Activated T-helper 17 cell treated with anti-CD3 and anti-CD28 coated beads, Interleukin-2, amount 50 U/mL, for 72 hours (primary cell): ENCODE measurements at regions not wholly inside any gene's neighbourhood (a gene's known extent, or its start where the extent isn't known, plus 50 kb on each side); places are given as distances from the start of the nearest gene placed in this dataset.
"Not testable (repeated sequence)": the region's sequence is repeated elsewhere in the genome, so short reads cannot be mapped to it uniquely, and the experiment has no call there.

ENCODE experiments used
- ATAC-seq: fragments of 150-1000 bp; cut with Tn5 transposase; replicated peaks from 2 replicates; pipeline ENCODE4 v1.10.0; 2021; ENCODE audit warnings: mild to moderate bottlenecking, moderate library complexity
- H3K27ac Mint-ChIP-seq: one replicate; pipeline ENCODE4 v1.8.0; 2022; ENCODE audit warnings: mixed read lengths
- H3K27me3 Mint-ChIP-seq: one replicate; pipeline ENCODE4 v1.8.0; 2022; ENCODE audit warnings: mixed read lengths
- H3K36me3 Mint-ChIP-seq: one replicate; pipeline ENCODE4 v1.8.0; 2022; ENCODE audit warnings: low read depth, mild to moderate bottlenecking, mixed read lengths
- H3K4me1 Mint-ChIP-seq: one replicate; pipeline ENCODE4 v1.8.0; 2022; ENCODE audit warnings: mixed read lengths
- H3K4me3 Mint-ChIP-seq: one replicate; pipeline ENCODE4 v1.8.0; 2022; ENCODE audit warnings: mild to moderate bottlenecking, mixed read lengths
- H3K9me3 Mint-ChIP-seq: one replicate; pipeline ENCODE4 v1.8.0; 2022; ENCODE audit warnings: mixed read lengths

DNA sequence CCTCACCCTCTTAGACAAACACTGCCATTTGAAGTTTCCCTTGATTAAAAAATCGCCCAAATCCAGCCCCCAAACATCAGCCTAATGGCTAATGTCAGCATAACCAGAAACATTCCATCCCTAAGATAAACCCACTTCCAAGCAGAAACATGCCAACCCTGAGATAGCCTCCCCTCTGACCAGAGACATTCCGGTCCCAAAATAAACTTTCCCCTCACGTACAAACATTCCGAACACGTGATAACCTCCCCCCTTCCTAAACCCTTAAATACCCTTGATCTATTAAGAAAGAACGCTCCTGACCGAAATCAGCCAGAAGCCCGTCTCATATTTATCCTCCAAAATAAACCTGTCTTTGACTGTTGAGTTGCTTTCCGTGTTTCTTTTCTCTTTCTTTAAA is 237.2 kb downstream of the ASMT start:
- peaks cover 10% of the 10 kb centered on the region for H3K9me3 Mint-ChIP-seq
- no peak overlapping the region for H3K4me3 Mint-ChIP-seq
- peaks cover 4% of the 10 kb centered on the region for H3K27me3 Mint-ChIP-seq
- H3K27ac Mint-ChIP-seq: no peak overlapping the region
- ATAC-seq: no peak
- no peaks in the 10 kb centered on the region for H3K36me3 Mint-ChIP-seq
- H3K4me1 Mint-ChIP-seq: no peaks in the 10 kb centered on the region

- no peak for ATAC-seq
- Mint-ChIP-seq H3K9me3 (peaks cover 10% of the 10 kb centered on the region), H3K27ac (no peak overlapping the region), H3K27me3 (peaks cover 7% of the 10 kb centered on the region), H3K4me1 (no peaks in the 10 kb centered on the region), H3K4me3 (no peak overlapping the region), H3K36me3 (no peaks in the 10 kb centered on the region)
Measured at GRCh38 chrX:1853447-1853846, 238.6 kb downstream of the ASMT start.

GRCh38 chrX:1853916-1854315 is 239.1 kb downstream of the ASMT start:
- no peak overlapping the region for H3K4me3 Mint-ChIP-seq

DNA sequence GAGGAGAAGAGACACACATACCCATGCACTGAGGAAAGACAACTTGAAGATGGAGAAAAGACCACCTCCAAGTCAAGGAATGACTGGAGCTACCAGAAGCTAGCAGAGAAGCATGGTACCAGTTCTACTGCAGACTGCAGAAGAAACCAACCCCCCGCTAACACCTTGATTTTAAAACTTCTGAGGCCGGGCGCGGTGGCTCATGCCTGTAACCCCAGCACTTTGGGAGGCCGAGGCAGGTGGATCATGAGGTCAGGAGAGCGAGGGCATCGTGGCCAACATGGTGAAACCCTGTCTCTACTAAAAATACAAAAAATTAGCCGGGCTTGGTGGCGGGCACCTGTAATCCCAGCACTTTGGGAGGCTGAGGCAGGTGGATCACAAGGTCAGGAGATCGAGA is 240.0 kb downstream of the ASMT start:
- not testable (repeated sequence) for H3K9me3 Mint-ChIP-seq, ATAC-seq, H3K4me3 Mint-ChIP-seq, H3K27ac Mint-ChIP-seq, H3K4me1 Mint-ChIP-seq, H3K27me3 Mint-ChIP-seq, H3K36me3 Mint-ChIP-seq

More at GRCh38 chrX:1853916-1854315, 239.1 kb downstream of the ASMT start:
- Mint-ChIP-seq H3K27ac (no peak overlapping the region), H3K9me3 (peaks cover 10% of the 10 kb centered on the region), H3K27me3 (peaks cover 8% of the 10 kb centered on the region), H3K36me3 (no peaks in the 10 kb centered on the region), H3K4me1 (no peaks in the 10 kb centered on the region)
- no peak for ATAC-seq

DNA sequence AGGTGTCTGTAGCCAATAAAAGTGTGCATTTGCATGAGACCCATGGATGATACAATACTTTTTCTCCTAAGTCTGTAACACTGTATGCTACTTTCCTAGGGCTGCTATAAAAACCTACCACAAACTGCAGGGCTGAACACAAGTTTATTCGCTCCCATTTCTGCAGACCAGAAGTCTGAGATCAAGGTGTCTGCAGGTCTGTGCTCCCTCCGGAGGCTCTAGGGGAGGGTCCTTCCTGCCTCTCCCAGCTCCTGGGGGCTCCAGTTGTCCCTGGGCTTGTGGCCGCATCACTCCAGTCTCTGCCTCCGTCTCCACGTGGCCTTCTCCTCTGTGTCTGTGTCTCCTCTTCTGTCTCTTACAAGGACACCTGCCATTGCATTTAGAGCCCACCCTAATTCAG is 244.4 kb downstream of the ASMT start:
- H3K27ac Mint-ChIP-seq, H3K36me3 Mint-ChIP-seq, H3K4me3 Mint-ChIP-seq, H3K27me3 Mint-ChIP-seq, H3K4me1 Mint-ChIP-seq, ATAC-seq, H3K9me3 Mint-ChIP-seq: not testable (repeated sequence)

GRCh38 chrX:1860936-1861594 is 246.2 kb downstream of the ASMT start:
- ATAC-seq: no peak
- peaks cover 4% of the 10 kb centered on the region for H3K27me3 Mint-ChIP-seq
- no peak overlapping the region for H3K4me3 Mint-ChIP-seq
- no peaks in the 10 kb centered on the region for H3K36me3 Mint-ChIP-seq
- H3K27ac Mint-ChIP-seq: no peak overlapping the region
- H3K9me3 Mint-ChIP-seq: no peaks in the 10 kb centered on the region
- no peaks in the 10 kb centered on the region for H3K4me1 Mint-ChIP-seq

DNA sequence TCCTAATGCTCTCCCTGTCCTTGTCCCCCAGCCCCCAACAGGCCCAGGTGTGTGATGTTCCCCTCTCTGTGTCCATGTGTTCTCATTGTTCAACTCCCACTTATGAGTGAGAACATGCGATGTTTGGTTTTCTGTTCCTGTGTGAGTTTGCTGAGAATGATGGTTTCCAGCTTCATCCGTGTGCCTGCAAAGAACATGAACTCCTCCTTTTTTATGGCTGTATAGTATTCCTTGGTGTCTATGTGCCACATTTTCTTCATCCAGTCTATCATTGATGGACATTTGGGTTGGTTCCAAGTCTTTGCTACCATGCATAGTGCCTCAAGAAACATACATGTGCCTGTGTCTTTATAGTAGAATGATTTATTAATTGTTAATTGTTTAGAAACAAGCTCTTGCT is 249.1 kb downstream of the ASMT start:
- H3K36me3 Mint-ChIP-seq, H3K4me3 Mint-ChIP-seq, H3K27ac Mint-ChIP-seq, H3K9me3 Mint-ChIP-seq, ATAC-seq, H3K4me1 Mint-ChIP-seq, H3K27me3 Mint-ChIP-seq: not testable (repeated sequence)

DNA sequence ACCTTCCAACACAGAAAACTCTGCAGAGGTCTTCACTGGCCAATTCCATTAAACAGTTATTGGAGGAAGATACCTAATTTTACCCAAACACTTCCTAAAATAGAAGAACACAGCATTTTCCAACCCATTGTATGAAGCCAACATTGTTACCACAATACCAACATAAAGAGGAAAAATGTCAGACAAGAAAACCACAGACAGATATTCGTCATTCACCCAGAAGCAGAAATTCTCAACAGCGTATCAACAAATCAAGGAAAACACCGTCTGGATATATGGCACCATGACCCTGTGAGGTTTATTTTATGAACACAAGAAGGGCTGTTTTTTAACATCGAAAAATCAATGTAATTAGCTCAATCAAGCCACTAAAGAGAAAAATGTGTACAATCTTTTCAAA is 255.6 kb downstream of the ASMT start:
- Mint-ChIP-seq H3K36me3 (no peaks in the 10 kb centered on the region), H3K27ac (no peak overlapping the region), H3K4me1 (no peaks in the 10 kb centered on the region), H3K27me3 (no peaks in the 10 kb centered on the region), H3K9me3 (no peaks in the 10 kb centered on the region), H3K4me3 (no peak overlapping the region)
- no peak for ATAC-seq

- H3K36me3 Mint-ChIP-seq: no peaks in the 10 kb centered on the region
- ATAC-seq: no peak
- H3K27ac Mint-ChIP-seq: no peak overlapping the region
- peaks cover 3% of the 10 kb centered on the region for H3K27me3 Mint-ChIP-seq
- H3K9me3 Mint-ChIP-seq: no peaks in the 10 kb centered on the region
- no peak overlapping the region for H3K4me3 Mint-ChIP-seq
- H3K4me1 Mint-ChIP-seq: no peaks in the 10 kb centered on the region
Measured at GRCh38 chrX:1871887-1872286, 257.0 kb downstream of the ASMT start.

DNA sequence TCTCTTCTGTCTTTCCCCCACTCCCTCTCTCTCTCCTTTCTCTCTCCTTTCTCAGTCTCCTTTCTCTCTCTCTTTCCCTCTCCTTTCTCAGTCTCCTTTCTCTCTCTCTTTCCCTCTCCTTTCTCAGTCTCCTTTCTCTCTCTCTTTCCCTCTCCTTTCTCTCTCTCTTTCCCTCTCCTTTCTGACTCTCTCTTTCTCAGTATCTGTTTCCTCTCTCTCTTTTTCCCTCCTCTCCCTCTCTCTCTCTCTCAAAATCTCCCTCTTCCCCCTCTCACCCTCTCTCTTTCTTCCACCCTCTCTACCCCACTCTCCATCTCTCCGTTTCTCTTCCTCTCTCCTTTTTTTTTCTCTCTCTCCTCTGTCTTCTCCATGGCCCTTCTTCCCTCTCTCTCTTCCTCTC is 258.8 kb downstream of the ASMT start:
- H3K27ac Mint-ChIP-seq: no peak overlapping the region
- ATAC-seq: no peak
- peaks cover 11% of the 10 kb centered on the region for H3K27me3 Mint-ChIP-seq
- H3K9me3 Mint-ChIP-seq: peaks cover 8% of the 10 kb centered on the region
- no peak overlapping the region for H3K4me3 Mint-ChIP-seq
- no peaks in the 10 kb centered on the region for H3K4me1 Mint-ChIP-seq
- H3K36me3 Mint-ChIP-seq: no peaks in the 10 kb centered on the region

DNA sequence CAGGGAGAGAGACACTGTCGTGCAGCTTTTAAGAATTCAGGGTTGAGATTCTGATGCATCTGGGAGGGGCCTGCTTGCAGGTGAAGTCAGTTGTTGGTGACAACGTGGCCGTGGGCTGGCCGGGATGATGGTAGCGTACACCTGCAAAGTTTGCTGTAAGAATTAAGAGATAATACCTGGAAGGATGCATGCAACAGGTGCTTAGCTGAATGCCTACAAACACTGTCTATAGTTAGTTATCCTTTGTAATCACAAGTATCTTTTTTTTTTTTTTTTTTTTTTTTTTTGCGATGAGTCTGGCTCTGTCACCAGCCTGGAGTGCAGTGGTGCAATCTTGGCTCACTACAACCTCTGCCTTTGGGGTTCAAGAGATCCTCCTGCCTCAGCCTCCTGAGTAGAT is 259.6 kb downstream of the ASMT start:
- peaks cover 12% of the 10 kb centered on the region for H3K9me3 Mint-ChIP-seq
- H3K27me3 Mint-ChIP-seq: peaks cover 11% of the 10 kb centered on the region
- H3K4me3 Mint-ChIP-seq: no peak overlapping the region
- no peak for ATAC-seq
- H3K36me3 Mint-ChIP-seq: no peaks in the 10 kb centered on the region
- no peaks in the 10 kb centered on the region for H3K4me1 Mint-ChIP-seq
- H3K27ac Mint-ChIP-seq: no peak overlapping the region

DNA sequence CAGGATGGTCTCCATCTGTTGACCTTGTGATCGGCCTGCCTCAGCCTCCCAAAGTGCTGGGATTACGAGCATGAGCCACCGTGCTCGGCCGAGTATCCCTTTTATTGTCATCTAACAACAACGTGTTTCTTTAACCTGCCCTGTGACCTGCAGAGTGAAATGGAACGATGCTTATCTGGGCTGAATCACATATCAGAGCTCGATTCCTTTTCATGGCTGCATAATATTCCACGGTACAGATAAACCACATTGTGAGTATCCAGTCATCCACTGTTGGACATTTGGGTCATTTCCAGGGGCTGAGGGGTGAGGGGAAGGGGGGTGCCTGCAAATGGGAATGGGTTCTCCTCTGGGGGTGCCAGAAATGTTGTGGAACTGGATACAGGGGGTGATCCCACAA is 260.0 kb downstream of the ASMT start:
- no peaks in the 10 kb centered on the region for H3K36me3 Mint-ChIP-seq
- H3K4me1 Mint-ChIP-seq: no peaks in the 10 kb centered on the region
- no peak for ATAC-seq
- peaks cover 11% of the 10 kb centered on the region for H3K27me3 Mint-ChIP-seq
- peaks cover 12% of the 10 kb centered on the region for H3K9me3 Mint-ChIP-seq
- no peak overlapping the region for H3K4me3 Mint-ChIP-seq
- no peak overlapping the region for H3K27ac Mint-ChIP-seq

DNA sequence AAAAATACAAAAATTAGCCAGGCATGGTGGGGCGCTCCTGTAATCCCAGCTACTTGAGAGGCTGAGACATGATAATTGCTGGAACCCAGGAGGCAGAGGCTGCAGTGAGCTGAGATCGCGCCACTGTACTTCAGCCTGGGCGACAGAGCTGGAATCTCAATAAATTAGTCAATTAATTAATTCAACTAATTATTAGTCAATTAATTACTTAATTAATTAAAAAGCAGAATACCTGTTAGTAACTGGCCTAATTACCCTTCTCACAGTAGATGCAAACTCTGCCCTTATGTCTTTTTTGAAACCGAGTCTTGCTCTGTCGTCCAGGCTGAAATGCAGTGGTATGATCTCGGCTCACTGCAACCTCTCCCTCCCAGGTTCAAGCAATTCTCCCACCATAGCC is 261.2 kb downstream of the ASMT start:
- Mint-ChIP-seq H3K27me3 (peaks cover 11% of the 10 kb centered on the region), H3K36me3 (no peaks in the 10 kb centered on the region), H3K4me3 (no peak overlapping the region), H3K27ac (no peak overlapping the region), H3K4me1 (no peaks in the 10 kb centered on the region), H3K9me3 (peaks cover 12% of the 10 kb centered on the region)
- no peak for ATAC-seq

DNA sequence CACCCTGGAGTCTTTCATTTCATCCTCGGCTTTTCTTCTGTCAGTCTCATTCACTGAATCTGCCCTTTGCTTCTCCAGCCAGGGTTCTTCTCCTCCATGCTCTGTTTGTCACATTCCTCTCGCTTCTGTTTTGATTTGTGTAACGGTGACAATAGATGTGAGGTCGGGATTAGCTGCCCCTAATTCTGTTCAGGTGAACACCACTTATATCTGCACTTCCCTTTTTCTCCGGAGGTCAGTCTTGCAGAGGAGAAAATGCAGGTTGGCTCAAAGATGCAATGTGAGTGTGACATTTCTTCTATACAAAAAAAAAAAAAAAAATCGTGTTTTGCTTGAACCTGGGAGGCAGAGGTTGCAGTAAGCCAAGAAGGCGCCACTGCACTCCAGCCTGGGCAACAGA is 262.9 kb downstream of the ASMT start:
- no peak overlapping the region for H3K4me3 Mint-ChIP-seq
- H3K27ac Mint-ChIP-seq: no peak overlapping the region
- H3K9me3 Mint-ChIP-seq: peaks cover 12% of the 10 kb centered on the region
- ATAC-seq: no peak
- no peaks in the 10 kb centered on the region for H3K4me1 Mint-ChIP-seq
- no peaks in the 10 kb centered on the region for H3K36me3 Mint-ChIP-seq
- H3K27me3 Mint-ChIP-seq: peaks cover 11% of the 10 kb centered on the region

GRCh38 chrX:1880884-1881817 is 266.3 kb downstream of the ASMT start:
- not testable (repeated sequence) for H3K4me3 Mint-ChIP-seq, ATAC-seq, H3K36me3 Mint-ChIP-seq, H3K4me1 Mint-ChIP-seq, H3K27ac Mint-ChIP-seq
- H3K9me3 Mint-ChIP-seq: peaks cover 20% of the 10 kb centered on the region
- peaks cover 13% of the 10 kb centered on the region for H3K27me3 Mint-ChIP-seq
